ENCODE measurements at regions not wholly inside any gene's neighbourhood (a gene's known extent, or its start where the extent isn't known, plus 50 kb on each side); places are given as distances from the start of the nearest gene placed in this dataset.

- Histone ChIP-seq H3K4me3 (ENCODE audit: low read length in 2 of 2) (no peak overlapping the region), H3K4me1 (ENCODE audit: control insufficient read depth in 1 of 2, insufficient read depth in 2 of 2, low read length in 2 of 2) (no peaks in the 10 kb centered on the region), H3K27ac (ENCODE audit: low read depth in 1 of 2, low read length in 2 of 2) (no peak overlapping the region), H3K9me3 (ENCODE audit: control insufficient read depth, low read length) (no peaks in the 10 kb centered on the region), H3K36me3 (ENCODE audit: control insufficient read depth in 1 of 2, insufficient read depth in 2 of 2, low read length in 1 of 2) (no peaks in the 10 kb centered on the region), H3K27me3 (ENCODE audit: control insufficient read depth in 1 of 2, insufficient read depth in 2 of 2, low read length in 1 of 2) (no peaks in the 10 kb centered on the region)
- ATAC-seq (ENCODE audit: low FRiP score) (no peak), DNase-seq (no peak)
- WGBS, 2 donors: 96% methylated on average over 3 of the region's 3 CpGs
- intact Hi-C loops (cut with DNase I): no loop called here
These were observed 215.1 kb upstream of the CDYL start for GRCh38 chr6:4561078-4561435.

GRCh38 chr6:4560221-4561077 is 215.8 kb upstream of the CDYL start:
- ATAC-seq (ENCODE audit: low FRiP score): no peak
- intact Hi-C loops (cut with DNase I): no loop called here
- H3K4me1 ChIP-seq (ENCODE audit: control insufficient read depth in 1 of 2, insufficient read depth in 2 of 2, low read length in 2 of 2): no peaks in the 10 kb centered on the region
- H3K9me3 ChIP-seq (ENCODE audit: control insufficient read depth, low read length): no peaks in the 10 kb centered on the region
- H3K4me3 ChIP-seq (ENCODE audit: low read length in 2 of 2): no peak overlapping the region
- DNase-seq: no peak
- 92 to 93% methylated on average over 13 of the region's 13 CpGs for WGBS, 2 donors
- H3K27ac ChIP-seq (ENCODE audit: low read depth in 1 of 2, low read length in 2 of 2): no peak overlapping the region
- H3K36me3 ChIP-seq (ENCODE audit: control insufficient read depth in 1 of 2, insufficient read depth in 2 of 2, low read length in 1 of 2): no peaks in the 10 kb centered on the region
- no peaks in the 10 kb centered on the region for H3K27me3 ChIP-seq (ENCODE audit: control insufficient read depth in 1 of 2, insufficient read depth in 2 of 2, low read length in 1 of 2)

GRCh38 chr6:4559281-4559875 is 216.8 kb upstream of the CDYL start:
- intact Hi-C loops (cut with DNase I): no loop called here
- 97 to 98% methylated on average over 19 of the region's 19 CpGs for WGBS, 2 donors

GRCh38 chr6:4554645-4555044 is 221.6 kb upstream of the CDYL start:
- H3K4me1 ChIP-seq (ENCODE audit: control insufficient read depth in 1 of 2, insufficient read depth in 2 of 2, low read length in 2 of 2): no peaks in the 10 kb centered on the region
- ATAC-seq (ENCODE audit: low FRiP score) (no peak), DNase-seq (no peak)
- no peaks in the 10 kb centered on the region for H3K9me3 ChIP-seq (ENCODE audit: control insufficient read depth, low read length)
- H3K27ac ChIP-seq (ENCODE audit: low read depth in 1 of 2, low read length in 2 of 2): no peak overlapping the region
- no peaks in the 10 kb centered on the region for H3K36me3 ChIP-seq (ENCODE audit: control insufficient read depth in 1 of 2, insufficient read depth in 2 of 2, low read length in 1 of 2)
- H3K27me3 ChIP-seq (ENCODE audit: control insufficient read depth in 1 of 2, insufficient read depth in 2 of 2, low read length in 1 of 2): no peaks in the 10 kb centered on the region
- no peak overlapping the region for H3K4me3 ChIP-seq (ENCODE audit: low read length in 2 of 2)
- intact Hi-C loops (cut with DNase I): no loop called here

More at GRCh38 chr6:4559281-4559875, 216.8 kb upstream of the CDYL start:
- Histone ChIP-seq H3K27me3 (ENCODE audit: control insufficient read depth in 1 of 2, insufficient read depth in 2 of 2, low read length in 1 of 2) (no peaks in the 10 kb centered on the region), H3K9me3 (ENCODE audit: control insufficient read depth, low read length) (no peaks in the 10 kb centered on the region), H3K36me3 (ENCODE audit: control insufficient read depth in 1 of 2, insufficient read depth in 2 of 2, low read length in 1 of 2) (no peaks in the 10 kb centered on the region), H3K27ac (ENCODE audit: low read depth in 1 of 2, low read length in 2 of 2) (no peak overlapping the region), H3K4me3 (ENCODE audit: low read length in 2 of 2) (no peak overlapping the region), H3K4me1 (ENCODE audit: control insufficient read depth in 1 of 2, insufficient read depth in 2 of 2, low read length in 2 of 2) (no peaks in the 10 kb centered on the region)
- no peak for ATAC-seq (ENCODE audit: low FRiP score)
- DNase-seq: no peak

GRCh38 chr6:4553387-4553786 is 222.8 kb upstream of the CDYL start:
- Histone ChIP-seq H3K4me1 (ENCODE audit: control insufficient read depth in 1 of 2, insufficient read depth in 2 of 2, low read length in 2 of 2) (no peaks in the 10 kb centered on the region), H3K9me3 (ENCODE audit: control insufficient read depth, low read length) (no peaks in the 10 kb centered on the region), H3K27ac (ENCODE audit: low read depth in 1 of 2, low read length in 2 of 2) (no peak overlapping the region), H3K4me3 (ENCODE audit: low read length in 2 of 2) (no peak overlapping the region), H3K36me3 (ENCODE audit: control insufficient read depth in 1 of 2, insufficient read depth in 2 of 2, low read length in 1 of 2) (no peaks in the 10 kb centered on the region), H3K27me3 (ENCODE audit: control insufficient read depth in 1 of 2, insufficient read depth in 2 of 2, low read length in 1 of 2) (no peaks in the 10 kb centered on the region)
- ATAC-seq (ENCODE audit: low FRiP score) (no peak), DNase-seq (no peak)
- intact Hi-C loops (cut with DNase I): no loop called here
- 81 to 82% methylated on average over 10 of the region's 10 CpGs for WGBS, 2 donors

GRCh38 chr6:4550227-4550597 is 226.0 kb upstream of the CDYL start:
- DNase-seq (no peak), ATAC-seq (ENCODE audit: low FRiP score) (no peak)
- Histone ChIP-seq H3K9me3 (ENCODE audit: control insufficient read depth, low read length) (no peaks in the 10 kb centered on the region), H3K27me3 (ENCODE audit: control insufficient read depth in 1 of 2, insufficient read depth in 2 of 2, low read length in 1 of 2) (no peaks in the 10 kb centered on the region), H3K4me3 (ENCODE audit: low read length in 2 of 2) (no peak overlapping the region), H3K27ac (ENCODE audit: low read depth in 1 of 2, low read length in 2 of 2) (no peak overlapping the region), H3K36me3 (ENCODE audit: control insufficient read depth in 1 of 2, insufficient read depth in 2 of 2, low read length in 1 of 2) (no peaks in the 10 kb centered on the region), H3K4me1 (ENCODE audit: control insufficient read depth in 1 of 2, insufficient read depth in 2 of 2, low read length in 2 of 2) (no peaks in the 10 kb centered on the region)
- intact Hi-C loops (cut with DNase I): no loop called here
- WGBS, 2 donors: 91 to 99% methylated on average over 1 of the region's 1 CpG

- H3K27ac ChIP-seq (ENCODE audit: low read depth in 1 of 2, low read length in 2 of 2): no peak overlapping the region
- intact Hi-C loops (cut with DNase I): no loop called here
- 96% methylated on average over 23 of the region's 23 CpGs for WGBS, 2 donors
- no peak for DNase-seq
- no peaks in the 10 kb centered on the region for H3K9me3 ChIP-seq (ENCODE audit: control insufficient read depth, low read length)
- H3K4me1 ChIP-seq (ENCODE audit: control insufficient read depth in 1 of 2, insufficient read depth in 2 of 2, low read length in 2 of 2): no peaks in the 10 kb centered on the region
- no peaks in the 10 kb centered on the region for H3K27me3 ChIP-seq (ENCODE audit: control insufficient read depth in 1 of 2, insufficient read depth in 2 of 2, low read length in 1 of 2)
- no peak overlapping the region for H3K4me3 ChIP-seq (ENCODE audit: low read length in 2 of 2)
- no peak for ATAC-seq (ENCODE audit: low FRiP score)
- H3K36me3 ChIP-seq (ENCODE audit: control insufficient read depth in 1 of 2, insufficient read depth in 2 of 2, low read length in 1 of 2): no peaks in the 10 kb centered on the region
These were observed 226.5 kb upstream of the CDYL start for GRCh38 chr6:4549556-4550226.

GRCh38 chr6:4545893-4546292 is 230.3 kb upstream of the CDYL start:
- no peaks in the 10 kb centered on the region for H3K4me1 ChIP-seq (ENCODE audit: control insufficient read depth in 1 of 2, insufficient read depth in 2 of 2, low read length in 2 of 2)
- intact Hi-C loops (cut with DNase I): no loop called here
- no peak overlapping the region for H3K4me3 ChIP-seq (ENCODE audit: low read length in 2 of 2)
- H3K27me3 ChIP-seq (ENCODE audit: control insufficient read depth in 1 of 2, insufficient read depth in 2 of 2, low read length in 1 of 2): no peaks in the 10 kb centered on the region
- no peaks in the 10 kb centered on the region for H3K36me3 ChIP-seq (ENCODE audit: control insufficient read depth in 1 of 2, insufficient read depth in 2 of 2, low read length in 1 of 2)
- no peak overlapping the region for H3K27ac ChIP-seq (ENCODE audit: low read depth in 1 of 2, low read length in 2 of 2)
- no peaks in the 10 kb centered on the region for H3K9me3 ChIP-seq (ENCODE audit: control insufficient read depth, low read length)
- 63 to 68% methylated on average over 4 of the region's 4 CpGs for WGBS, 2 donors
- ATAC-seq (ENCODE audit: low FRiP score) (no peak), DNase-seq (no peak)

GRCh38 chr6:4543596-4543995 is 232.6 kb upstream of the CDYL start:
- no peak overlapping the region for H3K4me3 ChIP-seq (ENCODE audit: low read length in 2 of 2)
- DNase-seq (no peak), ATAC-seq (ENCODE audit: low FRiP score) (no peak)
- no peak overlapping the region for H3K27ac ChIP-seq (ENCODE audit: low read depth in 1 of 2, low read length in 2 of 2)
- WGBS, 2 donors: 54 to 60% methylated on average over 2 of the region's 2 CpGs
- no peaks in the 10 kb centered on the region for H3K4me1 ChIP-seq (ENCODE audit: control insufficient read depth in 1 of 2, insufficient read depth in 2 of 2, low read length in 2 of 2)
- no peaks in the 10 kb centered on the region for H3K27me3 ChIP-seq (ENCODE audit: control insufficient read depth in 1 of 2, insufficient read depth in 2 of 2, low read length in 1 of 2)
- intact Hi-C loops (cut with DNase I): no loop called here
- no peaks in the 10 kb centered on the region for H3K9me3 ChIP-seq (ENCODE audit: control insufficient read depth, low read length)
- H3K36me3 ChIP-seq (ENCODE audit: control insufficient read depth in 1 of 2, insufficient read depth in 2 of 2, low read length in 1 of 2): no peaks in the 10 kb centered on the region
